Suprapubic skin (tissue), 4 donors: ENCODE measurements at regions not wholly inside any gene's neighbourhood (a gene's known extent, or its start where the extent isn't known, plus 50 kb on each side); places are given as distances from the start of the nearest gene placed in this dataset.

Source experiments
- DNase-seq, 2 donors: peaks; one replicate each; pipeline ENCODE4 v3.0.0-alpha.2; 2019; ENCODE audit warnings: low spot score in 2 of 2
- H3K27ac ChIP-seq: fragments of 200-600 bp; sonication (generic); one replicate; pipeline ENCODE4 v1.5.1; 2019
- H3K27me3 ChIP-seq: fragments of 200-600 bp; sonication (generic); one replicate; pipeline ENCODE4 v1.5.1; 2019
- H3K36me3 ChIP-seq: fragments of 200-600 bp; sonication (generic); one replicate; pipeline ENCODE4 v1.5.1; 2019
- H3K4me1 ChIP-seq: fragments of 200-600 bp; sonication (generic); one replicate; pipeline ENCODE4 v1.5.1; 2019
- H3K4me3 ChIP-seq: fragments of 200-600 bp; sonication (generic); one replicate; pipeline ENCODE4 v1.5.1; 2019; ENCODE audit warnings: mild to moderate bottlenecking
- H3K9me3 ChIP-seq: fragments of 200-600 bp; sonication (generic); one replicate; pipeline ENCODE4 v1.5.1; 2019
- CTCF ChIP-seq, 2 donors: fragments of 200-600 bp in 1 of 2; fragments of 450-650 bp in 1 of 2; sonication (generic) in 1 of 2; IDR thresholded peaks; one replicate each; pipeline ENCODE4 v1.5.1; 2016 to 2019; ENCODE audit warnings: antibody characterized with exemption in 2 of 2, mild to moderate bottlenecking in 1 of 2, moderate library complexity in 1 of 2
- EP300 ChIP-seq: sonication (generic); formaldehyde crosslinking; IDR thresholded peaks from one replicate; pipeline ENCODE4 v1.6.1; 2017; ENCODE audit warnings: antibody characterized with exemption
- POLR2A ChIP-seq, 2 donors: fragments of 450-650 bp; IDR thresholded peaks; one replicate each; pipeline ENCODE4 v1.6.1; 2017; ENCODE audit warnings: antibody characterized with exemption in 2 of 2, mild to moderate bottlenecking in 2 of 2, moderate library complexity in 2 of 2
- POLR2AphosphoS5 ChIP-seq, 3 donors: sonication (generic); formaldehyde crosslinking; IDR thresholded peaks; one replicate each; pipeline ENCODE4 v1.6.1; 2017; ENCODE audit warnings: antibody characterized with exemption in 3 of 3
- WGBS: methylation state at CpG from one replicate; pipeline ENCODE4 v1.1.5; 2018; 5-methylcytosine and 5-hydroxymethylcytosine counted together

- Histone ChIP-seq H3K4me3 (no peak overlapping the region), H3K27ac (no peak overlapping the region), H3K9me3 (no peaks in the 10 kb centered on the region), H3K4me1 (no peaks in the 10 kb centered on the region), H3K36me3 (no peaks in the 10 kb centered on the region), H3K27me3 (no peaks in the 10 kb centered on the region)
- TF ChIP-seq POLR2A (IDR thresholded peaks at IDR 0.05), result no peak
- no peak for DNase-seq
- 33% methylated on average over 1 of the region's 1 CpG for WGBS
These were observed 67.1 kb upstream of the PRKX start for GRCh38 chrX:3780564-3780963.

- no peaks in the 10 kb centered on the region for H3K4me1 ChIP-seq
- no peaks in the 10 kb centered on the region for H3K27me3 ChIP-seq
- H3K27ac ChIP-seq, result no peak overlapping the region
- no peaks in the 10 kb centered on the region for H3K9me3 ChIP-seq
- H3K36me3 ChIP-seq, result no peaks in the 10 kb centered on the region
- no peak overlapping the region for H3K4me3 ChIP-seq
- DNase-seq, result no peak
- TF ChIP-seq POLR2AphosphoS5 (IDR thresholded peaks at IDR 0.05) (no peak), POLR2A (IDR thresholded peaks at IDR 0.05) (no peak), CTCF (IDR thresholded peaks at IDR 0.05) (no peak), EP300 (no peak)
These were observed 66.1 kb upstream of the PRKX start for GRCh38 chrX:3779546-3779945.

- no peak for TF ChIP-seq EP300
- TF ChIP-seq CTCF (IDR thresholded peaks at IDR 0.05), result no peak
- TF ChIP-seq POLR2A (IDR thresholded peaks at IDR 0.05), result no peak
- TF ChIP-seq POLR2AphosphoS5 (IDR thresholded peaks at IDR 0.05), result no peak
- DNase-seq, result no peak
- no peaks in the 10 kb centered on the region for H3K9me3 ChIP-seq
- H3K36me3 ChIP-seq, result no peaks in the 10 kb centered on the region
- no peak overlapping the region for H3K4me3 ChIP-seq
- no peaks in the 10 kb centered on the region for H3K27me3 ChIP-seq
- H3K27ac ChIP-seq, result no peak overlapping the region
- no peaks in the 10 kb centered on the region for H3K4me1 ChIP-seq
These were observed 64.0 kb upstream of the PRKX start for GRCh38 chrX:3777416-3777815.

GRCh38 chrX:3771766-3772165 lies 58.3 kb upstream of the PRKX start:
- H3K27ac ChIP-seq, result no peak overlapping the region
- TF ChIP-seq EP300, result no peak
- no peaks in the 10 kb centered on the region for H3K4me1 ChIP-seq
- no peaks in the 10 kb centered on the region for H3K9me3 ChIP-seq
- no peak for DNase-seq
- no peak overlapping the region for H3K4me3 ChIP-seq
- no peaks in the 10 kb centered on the region for H3K27me3 ChIP-seq
- H3K36me3 ChIP-seq, result no peaks in the 10 kb centered on the region
- WGBS, result 73% methylated on average over 3 of the region's 3 CpGs

- Histone ChIP-seq H3K36me3 (no peaks in the 10 kb centered on the region), H3K4me1 (no peaks in the 10 kb centered on the region), H3K27me3 (no peaks in the 10 kb centered on the region), H3K27ac (no peak overlapping the region), H3K9me3 (no peaks in the 10 kb centered on the region), H3K4me3 (no peak overlapping the region)
- 71% methylated on average over 1 of the region's 1 CpG for WGBS
- no peak for DNase-seq
- TF ChIP-seq EP300 (no peak), CTCF (IDR thresholded peaks at IDR 0.05) (no peak), POLR2A (IDR thresholded peaks at IDR 0.05) (no peak), POLR2AphosphoS5 (IDR thresholded peaks at IDR 0.05) (no peak)
These were observed 55.4 kb upstream of the PRKX start for GRCh38 chrX:3768881-3769280.
